ENCODE measurements at regions not wholly inside any gene's neighbourhood (a gene's known extent, or its start where the extent isn't known, plus 50 kb on each side); places are given as distances from the start of the nearest gene placed in this dataset.

GRCh38 chr1:14020006-14020405, 320.0 kb downstream of the PRDM2 start:
- no peak overlapping the region for H3K27ac ChIP-seq
- no peak overlapping the region for H3K4me3 ChIP-seq
- no peaks in the 10 kb centered on the region for H3K9me3 ChIP-seq
- no peak for DNase-seq (ENCODE audit: low spot score in 2 of 2)
- no peaks in the 10 kb centered on the region for H3K36me3 ChIP-seq
- no peaks in the 10 kb centered on the region for H3K27me3 ChIP-seq
- no peak for TF ChIP-seq EP300 (IDR thresholded peaks at IDR 0.05)
- no peak for TF ChIP-seq POLR2A (IDR thresholded peaks at IDR 0.05)
- TF ChIP-seq POLR2AphosphoS5 (IDR thresholded peaks at IDR 0.05) = no peak
- TF ChIP-seq CTCF (IDR thresholded peaks at IDR 0.05) = no peak
- whole genome bisulfite sequencing = 100% methylated on average over 2 of the region's 2 CpGs
- peaks cover 7% of the 10 kb centered on the region for H3K4me1 ChIP-seq

DNA sequence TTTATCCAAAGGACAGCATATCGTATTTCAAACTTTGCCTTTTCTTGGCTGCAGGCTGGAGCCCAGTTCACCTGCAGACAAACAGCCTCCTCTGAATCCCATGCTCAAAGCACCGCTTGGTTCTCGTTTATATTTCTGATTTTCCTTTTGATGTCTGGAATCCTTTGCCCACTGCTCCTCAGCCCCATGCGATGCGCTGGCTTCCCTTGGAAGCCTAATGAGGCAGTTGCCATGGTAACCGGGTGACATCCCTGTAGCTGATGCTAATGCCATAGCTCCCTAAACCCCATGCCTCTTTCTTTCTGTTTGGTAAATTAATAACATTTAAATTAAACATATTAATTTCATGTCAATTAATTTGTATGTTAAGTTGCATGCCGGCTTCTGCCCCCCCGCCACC, 327.1 kb downstream of the PRDM2 start:
- no peaks in the 10 kb centered on the region for H3K4me1 ChIP-seq
- no peak for DNase-seq (ENCODE audit: low spot score in 2 of 2)
- H3K27ac ChIP-seq = no peak overlapping the region
- WGBS = 80% methylated on average over 8 of the region's 8 CpGs
- no peak overlapping the region for H3K4me3 ChIP-seq
- H3K9me3 ChIP-seq = no peaks in the 10 kb centered on the region
- H3K27me3 ChIP-seq = no peaks in the 10 kb centered on the region
- no peak for TF ChIP-seq EP300 (IDR thresholded peaks at IDR 0.05)
- TF ChIP-seq POLR2AphosphoS5 (IDR thresholded peaks at IDR 0.05) = no peak
- TF ChIP-seq CTCF (IDR thresholded peaks at IDR 0.05) = no peak
- TF ChIP-seq POLR2A (IDR thresholded peaks at IDR 0.05) = no peak
- H3K36me3 ChIP-seq = no peaks in the 10 kb centered on the region

- Histone ChIP-seq H3K9me3 (no peaks in the 10 kb centered on the region), H3K27me3 (no peaks in the 10 kb centered on the region), H3K36me3 (no peaks in the 10 kb centered on the region), H3K27ac (no peak overlapping the region), H3K4me1 (no peaks in the 10 kb centered on the region), H3K4me3 (no peak overlapping the region)
- WGBS = 57% methylated on average over 3 of the region's 3 CpGs
- no peak for DNase-seq (ENCODE audit: low spot score in 2 of 2)
- TF ChIP-seq POLR2A (IDR thresholded peaks at IDR 0.05) (no peak), CTCF (IDR thresholded peaks at IDR 0.05) (no peak), POLR2AphosphoS5 (IDR thresholded peaks at IDR 0.05) (no peak), EP300 (IDR thresholded peaks at IDR 0.05) (no peak)
These were observed 331.5 kb downstream of the PRDM2 start for GRCh38 chr1:14031461-14031860.

GRCh38 chr1:14034506-14034905, 334.5 kb downstream of the PRDM2 start:
- no peaks in the 10 kb centered on the region for H3K9me3 ChIP-seq
- no peaks in the 10 kb centered on the region for H3K27me3 ChIP-seq
- no peak overlapping the region for H3K4me3 ChIP-seq
- TF ChIP-seq POLR2A (IDR thresholded peaks at IDR 0.05) (no peak), POLR2AphosphoS5 (IDR thresholded peaks at IDR 0.05) (no peak), CTCF (IDR thresholded peaks at IDR 0.05) (no peak), EP300 (IDR thresholded peaks at IDR 0.05) (no peak)
- no peaks in the 10 kb centered on the region for H3K36me3 ChIP-seq
- no peak overlapping the region for H3K27ac ChIP-seq
- DNase-seq (ENCODE audit: low spot score in 2 of 2) = no peak
- 76% methylated on average over 5 of the region's 5 CpGs for WGBS
- H3K4me1 ChIP-seq = no peaks in the 10 kb centered on the region

DNA sequence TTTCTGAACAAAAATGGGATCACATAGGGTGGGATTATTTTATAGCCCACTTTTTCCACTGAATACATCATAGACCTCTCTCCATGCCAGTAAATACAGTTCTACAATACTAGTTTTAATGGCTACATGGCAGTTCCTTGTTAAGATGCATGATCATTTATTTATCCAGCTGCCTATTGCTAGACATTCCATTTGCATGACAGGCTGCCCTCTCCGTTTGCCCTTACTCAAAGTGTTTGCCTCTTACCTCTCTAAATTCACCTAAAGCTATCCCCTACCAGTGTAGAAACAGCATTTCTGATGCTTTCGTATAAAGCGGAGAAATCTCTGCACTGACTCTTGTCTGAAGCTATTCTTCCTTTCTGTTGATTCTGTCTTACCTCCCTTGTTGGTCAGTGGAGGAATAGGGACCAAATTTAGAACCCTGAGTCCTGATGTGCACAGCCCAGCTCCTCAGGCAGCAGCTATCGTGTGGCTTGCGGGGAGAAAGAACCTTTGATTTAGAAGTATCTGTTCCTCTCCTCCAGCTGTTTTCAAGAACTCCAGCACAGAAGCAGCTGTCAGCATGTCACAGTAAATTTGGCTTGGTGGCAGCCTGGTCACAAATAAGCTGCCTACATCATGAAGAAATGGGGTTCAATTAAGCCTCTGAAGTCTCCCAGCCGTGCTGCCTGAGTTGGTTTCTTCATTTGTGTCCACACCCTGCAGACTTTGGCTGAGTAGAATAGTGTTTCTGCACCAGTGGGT, 337.3 kb downstream of the PRDM2 start:
- TF ChIP-seq EP300 (IDR thresholded peaks at IDR 0.05) (no peak), POLR2A (IDR thresholded peaks at IDR 0.05) (no peak), CTCF (IDR thresholded peaks at IDR 0.05) (no peak), POLR2AphosphoS5 (IDR thresholded peaks at IDR 0.05) (no peak)
- DNase-seq (ENCODE audit: low spot score in 2 of 2) = no peak
- no peak overlapping the region for H3K4me3 ChIP-seq
- H3K4me1 ChIP-seq = no peaks in the 10 kb centered on the region
- H3K27me3 ChIP-seq = no peaks in the 10 kb centered on the region
- H3K9me3 ChIP-seq = no peaks in the 10 kb centered on the region
- no peak overlapping the region for H3K27ac ChIP-seq
- no peaks in the 10 kb centered on the region for H3K36me3 ChIP-seq
- WGBS = 73% methylated on average over 6 of the region's 6 CpGs
